ENCODE measurements at regions not wholly inside any gene's neighbourhood (a gene's known extent, or its start where the extent isn't known, plus 50 kb on each side); places are given as distances from the start of the nearest gene placed in this dataset.

GRCh38 chr10:88114368-88114767 lies 250.9 kb downstream of the PTEN start:
- no peaks in the 10 kb centered on the region for H3K27me3 ChIP-seq (ENCODE audit: control insufficient read depth, insufficient read depth, low read length)
- no peaks in the 10 kb centered on the region for H3K9me3 ChIP-seq (ENCODE audit: control insufficient read depth, insufficient read depth, low read length)
- 74% methylated on average over 7 of the region's 7 CpGs for WGBS (ENCODE audit: insufficient coverage)
- no peak overlapping the region for H3K4me3 ChIP-seq (ENCODE audit: low read depth, low read length)
- no peaks in the 10 kb centered on the region for H3K4me1 ChIP-seq (ENCODE audit: control insufficient read depth, insufficient read depth, low read length)
- peak in 1 of 6 donors; percentile 39 for DNase-seq (ENCODE audit: low read depth in 4 of 6, low spot score in 6 of 6)
- H3K27ac ChIP-seq (ENCODE audit: low read depth, low read length), result no peak overlapping the region
- H3K36me3 ChIP-seq (ENCODE audit: control insufficient read depth, insufficient read depth, low read length), result no peaks in the 10 kb centered on the region

- WGBS (ENCODE audit: insufficient coverage), result 92% methylated on average over 3 of the region's 3 CpGs
- no peaks in the 10 kb centered on the region for H3K9me3 ChIP-seq (ENCODE audit: control insufficient read depth, insufficient read depth, low read length)
- H3K27ac ChIP-seq (ENCODE audit: low read depth, low read length), result no peak overlapping the region
- no peaks in the 10 kb centered on the region for H3K27me3 ChIP-seq (ENCODE audit: control insufficient read depth, insufficient read depth, low read length)
- H3K36me3 ChIP-seq (ENCODE audit: control insufficient read depth, insufficient read depth, low read length), result no peaks in the 10 kb centered on the region
- no peak for DNase-seq (ENCODE audit: low read depth in 4 of 6, low spot score in 6 of 6)
- no peaks in the 10 kb centered on the region for H3K4me1 ChIP-seq (ENCODE audit: control insufficient read depth, insufficient read depth, low read length)
- H3K4me3 ChIP-seq (ENCODE audit: low read depth, low read length), result no peak overlapping the region
Measured at GRCh38 chr10:88115407-88115806, 252.0 kb downstream of the PTEN start.

- no peak for DNase-seq (ENCODE audit: low read depth in 4 of 6, low spot score in 6 of 6)
- Histone ChIP-seq H3K27ac (ENCODE audit: low read depth, low read length) (no peak overlapping the region), H3K36me3 (ENCODE audit: control insufficient read depth, insufficient read depth, low read length) (no peaks in the 10 kb centered on the region), H3K27me3 (ENCODE audit: control insufficient read depth, insufficient read depth, low read length) (no peaks in the 10 kb centered on the region), H3K4me3 (ENCODE audit: low read depth, low read length) (no peak overlapping the region), H3K9me3 (ENCODE audit: control insufficient read depth, insufficient read depth, low read length) (no peaks in the 10 kb centered on the region), H3K4me1 (ENCODE audit: control insufficient read depth, insufficient read depth, low read length) (no peaks in the 10 kb centered on the region)
- WGBS (ENCODE audit: insufficient coverage), result 100% methylated on average over 1 of the region's 1 CpG
Measured at GRCh38 chr10:88115968-88116367, 252.5 kb downstream of the PTEN start.

GRCh38 chr10:88116481-88116880 lies 253.1 kb downstream of the PTEN start:
- Histone ChIP-seq H3K27me3 (ENCODE audit: control insufficient read depth, insufficient read depth, low read length) (no peaks in the 10 kb centered on the region), H3K9me3 (ENCODE audit: control insufficient read depth, insufficient read depth, low read length) (no peaks in the 10 kb centered on the region), H3K36me3 (ENCODE audit: control insufficient read depth, insufficient read depth, low read length) (no peaks in the 10 kb centered on the region), H3K4me3 (ENCODE audit: low read depth, low read length) (no peak overlapping the region), H3K27ac (ENCODE audit: low read depth, low read length) (no peak overlapping the region), H3K4me1 (ENCODE audit: control insufficient read depth, insufficient read depth, low read length) (no peaks in the 10 kb centered on the region)
- no peak for DNase-seq (ENCODE audit: low read depth in 4 of 6, low spot score in 6 of 6)
- 78% methylated on average over 1 of the region's 2 CpGs for WGBS (ENCODE audit: insufficient coverage)

- Histone ChIP-seq H3K27ac (ENCODE audit: low read depth, low read length) (no peak overlapping the region), H3K27me3 (ENCODE audit: control insufficient read depth, insufficient read depth, low read length) (no peaks in the 10 kb centered on the region), H3K4me3 (ENCODE audit: low read depth, low read length) (no peak overlapping the region), H3K9me3 (ENCODE audit: control insufficient read depth, insufficient read depth, low read length) (no peaks in the 10 kb centered on the region), H3K4me1 (ENCODE audit: control insufficient read depth, insufficient read depth, low read length) (no peaks in the 10 kb centered on the region), H3K36me3 (ENCODE audit: control insufficient read depth, insufficient read depth, low read length) (no peaks in the 10 kb centered on the region)
- DNase-seq (ENCODE audit: low read depth in 4 of 6, low spot score in 6 of 6), result no peak
- WGBS (ENCODE audit: insufficient coverage), result 65% methylated on average over 6 of the region's 7 CpGs
Measured at GRCh38 chr10:88116971-88117626, 253.7 kb downstream of the PTEN start.

- 90% methylated on average over 3 of the region's 4 CpGs for WGBS (ENCODE audit: insufficient coverage)
- no peak for DNase-seq (ENCODE audit: low read depth in 4 of 6, low spot score in 6 of 6)
- Histone ChIP-seq H3K4me1 (ENCODE audit: control insufficient read depth, insufficient read depth, low read length) (no peaks in the 10 kb centered on the region), H3K27ac (ENCODE audit: low read depth, low read length) (no peak overlapping the region), H3K4me3 (ENCODE audit: low read depth, low read length) (no peak overlapping the region), H3K9me3 (ENCODE audit: control insufficient read depth, insufficient read depth, low read length) (no peaks in the 10 kb centered on the region), H3K27me3 (ENCODE audit: control insufficient read depth, insufficient read depth, low read length) (no peaks in the 10 kb centered on the region), H3K36me3 (ENCODE audit: control insufficient read depth, insufficient read depth, low read length) (no peaks in the 10 kb centered on the region)
Measured at GRCh38 chr10:88117869-88118632, 254.6 kb downstream of the PTEN start.

GRCh38 chr10:88118729-88119128 lies 255.3 kb downstream of the PTEN start:
- WGBS (ENCODE audit: insufficient coverage), result 93% methylated on average over 4 of the region's 4 CpGs
- Histone ChIP-seq H3K4me1 (ENCODE audit: control insufficient read depth, insufficient read depth, low read length) (no peaks in the 10 kb centered on the region), H3K4me3 (ENCODE audit: low read depth, low read length) (no peak overlapping the region), H3K27ac (ENCODE audit: low read depth, low read length) (no peak overlapping the region), H3K9me3 (ENCODE audit: control insufficient read depth, insufficient read depth, low read length) (no peaks in the 10 kb centered on the region), H3K36me3 (ENCODE audit: control insufficient read depth, insufficient read depth, low read length) (no peaks in the 10 kb centered on the region), H3K27me3 (ENCODE audit: control insufficient read depth, insufficient read depth, low read length) (no peaks in the 10 kb centered on the region)
- no peak for DNase-seq (ENCODE audit: low read depth in 4 of 6, low spot score in 6 of 6)

- no peaks in the 10 kb centered on the region for H3K27me3 ChIP-seq (ENCODE audit: control insufficient read depth, insufficient read depth, low read length)
- DNase-seq (ENCODE audit: low read depth in 4 of 6, low spot score in 6 of 6), result no peak
- WGBS (ENCODE audit: insufficient coverage), result 93% methylated on average over 2 of the region's 2 CpGs
- H3K4me1 ChIP-seq (ENCODE audit: control insufficient read depth, insufficient read depth, low read length), result no peaks in the 10 kb centered on the region
- H3K27ac ChIP-seq (ENCODE audit: low read depth, low read length), result no peak overlapping the region
- H3K4me3 ChIP-seq (ENCODE audit: low read depth, low read length), result no peak overlapping the region
- H3K36me3 ChIP-seq (ENCODE audit: control insufficient read depth, insufficient read depth, low read length), result no peaks in the 10 kb centered on the region
- H3K9me3 ChIP-seq (ENCODE audit: control insufficient read depth, insufficient read depth, low read length), result no peaks in the 10 kb centered on the region
Measured at GRCh38 chr10:88119160-88119559, 255.7 kb downstream of the PTEN start.

GRCh38 chr10:88120075-88120474 lies 256.6 kb downstream of the PTEN start:
- WGBS (ENCODE audit: insufficient coverage), result 71% methylated on average over 6 of the region's 8 CpGs

More at GRCh38 chr10:88120075-88120474, 256.6 kb downstream of the PTEN start:
- Histone ChIP-seq H3K27me3 (ENCODE audit: control insufficient read depth, insufficient read depth, low read length) (no peaks in the 10 kb centered on the region), H3K27ac (ENCODE audit: low read depth, low read length) (no peak overlapping the region), H3K4me1 (ENCODE audit: control insufficient read depth, insufficient read depth, low read length) (no peaks in the 10 kb centered on the region), H3K9me3 (ENCODE audit: control insufficient read depth, insufficient read depth, low read length) (no peaks in the 10 kb centered on the region), H3K4me3 (ENCODE audit: low read depth, low read length) (no peak overlapping the region), H3K36me3 (ENCODE audit: control insufficient read depth, insufficient read depth, low read length) (no peaks in the 10 kb centered on the region)
- DNase-seq (ENCODE audit: low read depth in 4 of 6, low spot score in 6 of 6), result no peak
